Caco-2 (cell line): ENCODE measurements at regions not wholly inside any gene's neighbourhood (a gene's known extent, or its start where the extent isn't known, plus 50 kb on each side); places are given as distances from the start of the nearest gene placed in this dataset.

Source experiments
- BruUV-seq: library from RNA; stranded (reverse); fragments of 400-500 nt; replicated peaks from 2 replicates; lab custom pipeline; 2021; lab: Mats Ljungman, UMichigan
- CTCF ChIA-PET: fragments of 300-600 bp; sonication (Branson Sonifier 250); formaldehyde crosslinking; loops from one replicate; lab custom pipeline; 2022; ENCODE audit warnings: antibody characterized with exemption; lab: Charles Lee
- POLR2A ChIA-PET: fragments of 300-600 bp; sonication (Branson Sonifier 250); formaldehyde crosslinking; loops from one replicate; lab custom pipeline; 2022; ENCODE audit warnings: antibody characterized with exemption; lab: Charles Lee
- DNase-seq, 2 experiments: peaks; one replicate each; pipeline versions ENCODE4 v3.0.0 to v3.0.0-alpha.2; 2020 to 2022
- H3K27me3 ChIP-seq: replicated peaks from 2 replicates; pipeline ENCODE4 v1.6.0; 2011; ENCODE audit warnings: low read length; ENCODE audit not compliant: control insufficient read depth, insufficient read depth
- H3K36me3 ChIP-seq: 2 replicates; pipeline ENCODE4 v1.5.1; 2011; ENCODE audit warnings: low read length; ENCODE audit not compliant: control insufficient read depth, insufficient read depth
- H3K4me1 ChIP-seq: fragments of 250-450 bp; sonication (Bioruptor Pico); 2 replicates; pipeline ENCODE4 v1.5.1; 2020; ENCODE audit warnings: mild to moderate bottlenecking
- H3K4me3 ChIP-seq: 2 replicates; pipeline ENCODE4 v1.5.1; 2011; ENCODE audit warnings: low read depth, mild to moderate bottlenecking, control low read depth, low read length
- H3K9me3 ChIP-seq: fragments of 250-450 bp; sonication (Bioruptor Pico); 2 replicates; pipeline ENCODE4 v1.5.1; 2020; ENCODE audit warnings: mild to moderate bottlenecking, moderate library complexity
- H3K27ac Mint-ChIP-seq: one replicate; pipeline ENCODE4 v1.8.0; 2022; ENCODE audit warnings: mixed read lengths; ENCODE audit not compliant: unreplicated experiment
- H3K27me3 Mint-ChIP-seq: one replicate; pipeline ENCODE4 v1.8.0; 2022; ENCODE audit warnings: mixed read lengths; ENCODE audit not compliant: insufficient read depth, unreplicated experiment
- H3K36me3 Mint-ChIP-seq: one replicate; pipeline ENCODE4 v1.8.0; 2022; ENCODE audit warnings: mild to moderate bottlenecking, mixed read lengths; ENCODE audit not compliant: insufficient read depth, unreplicated experiment
- H3K4me1 Mint-ChIP-seq: one replicate; pipeline ENCODE4 v1.8.0; 2022; ENCODE audit warnings: low read depth, mixed read lengths; ENCODE audit not compliant: unreplicated experiment
- H3K4me3 Mint-ChIP-seq: one replicate; pipeline ENCODE4 v1.8.0; 2022; ENCODE audit warnings: mild to moderate bottlenecking, moderate library complexity, mixed read lengths; ENCODE audit not compliant: unreplicated experiment
- H3K9me3 Mint-ChIP-seq: one replicate; pipeline ENCODE4 v1.8.0; 2022; ENCODE audit warnings: mixed read lengths; ENCODE audit not compliant: unreplicated experiment
- CTCF ChIP-seq, 2 experiments: fragments of 200-600 bp in 1 of 2; IDR thresholded peaks; 1 replicate in 1 of 2; 2 replicates in 1 of 2; pipeline versions ENCODE4 v1.5.1 to v1.8.0; 2011 to 2022; ENCODE audit warnings: antibody characterized with exemption in 1 of 2, control low read depth in 1 of 2, inconsistent platforms in 1 of 2, low read depth in 1 of 2, low read length in 1 of 2, mild to moderate bottlenecking in 1 of 2, moderate library complexity in 1 of 2; ENCODE audit not compliant: insufficient read depth in 1 of 2, severe bottlenecking in 1 of 2, unreplicated experiment in 1 of 2
- intact Hi-C: fragments of 100-400 bp; cut with micrococcal nuclease; formaldehyde crosslinking; loops from one replicate; pipeline ENCODE4 v1.10.0; 2022; ENCODE audit not compliant: unreplicated experiment

DNA sequence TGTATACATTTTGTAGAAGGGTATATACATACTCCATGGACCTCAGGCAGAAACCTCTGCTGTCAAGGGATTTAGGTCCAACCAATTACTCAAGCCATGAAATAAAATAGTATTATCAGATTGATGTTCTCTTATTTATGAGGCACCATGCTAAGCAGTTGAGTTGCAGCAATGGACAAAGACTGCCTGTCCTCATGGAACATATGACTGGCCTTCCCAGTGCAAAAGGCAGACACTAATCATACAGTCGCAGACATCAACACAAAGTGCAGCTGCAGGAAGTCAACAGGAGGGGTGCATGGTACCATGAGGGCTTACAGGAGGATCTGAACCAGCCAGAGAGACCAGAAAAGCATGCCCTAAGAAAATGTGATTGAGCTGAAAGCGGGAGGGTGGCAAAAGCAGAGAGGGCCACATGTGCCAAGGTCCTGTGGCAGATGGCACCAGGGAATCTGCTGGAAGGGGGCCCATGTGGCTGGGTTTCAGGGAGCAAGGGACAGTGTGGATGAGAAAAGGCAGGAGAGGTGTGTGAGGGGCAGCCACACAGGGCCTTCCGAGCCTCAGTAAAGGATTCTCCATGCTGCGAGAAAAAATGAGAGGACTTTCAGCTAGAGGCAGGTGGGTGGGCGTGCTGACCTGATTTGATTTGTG, 61.4 kb upstream of the RNF152 start:
- no TSS peak for BruUV-seq
- no peaks in the 10 kb centered on the region for H3K27me3 ChIP-seq
- no peaks in the 10 kb centered on the region for H3K36me3 Mint-ChIP-seq
- no peaks in the 10 kb centered on the region for H3K9me3 ChIP-seq
- no peak for TF ChIP-seq CTCF (IDR thresholded peaks at IDR 0.05; ENCODE audit: insufficient read depth in 1 of 2, low read depth in 1 of 2, low read length in 1 of 2, severe bottlenecking in 1 of 2, unreplicated experiment in 1 of 2)
- intact Hi-C loops, result no loop called here
- no peak for DNase-seq
- no peak overlapping the region for H3K27ac Mint-ChIP-seq
- H3K4me3 Mint-ChIP-seq, result no peak overlapping the region
- ChIA-PET CTCF (no interaction called here), POLR2A (no interaction called here)
- no peaks in the 10 kb centered on the region for H3K36me3 ChIP-seq
- no peaks in the 10 kb centered on the region for H3K4me1 ChIP-seq
- H3K27me3 Mint-ChIP-seq, result peaks cover 3% of the 10 kb centered on the region
- no peaks in the 10 kb centered on the region for H3K4me1 Mint-ChIP-seq
- no peak overlapping the region for H3K4me3 ChIP-seq
- H3K9me3 Mint-ChIP-seq, result no peaks in the 10 kb centered on the region

GRCh38 chr18:61953641-61954040, 60.8 kb upstream of the RNF152 start:
- no peak for TF ChIP-seq CTCF (IDR thresholded peaks at IDR 0.05; ENCODE audit: insufficient read depth in 1 of 2, low read depth in 1 of 2, low read length in 1 of 2, severe bottlenecking in 1 of 2, unreplicated experiment in 1 of 2)

DNA sequence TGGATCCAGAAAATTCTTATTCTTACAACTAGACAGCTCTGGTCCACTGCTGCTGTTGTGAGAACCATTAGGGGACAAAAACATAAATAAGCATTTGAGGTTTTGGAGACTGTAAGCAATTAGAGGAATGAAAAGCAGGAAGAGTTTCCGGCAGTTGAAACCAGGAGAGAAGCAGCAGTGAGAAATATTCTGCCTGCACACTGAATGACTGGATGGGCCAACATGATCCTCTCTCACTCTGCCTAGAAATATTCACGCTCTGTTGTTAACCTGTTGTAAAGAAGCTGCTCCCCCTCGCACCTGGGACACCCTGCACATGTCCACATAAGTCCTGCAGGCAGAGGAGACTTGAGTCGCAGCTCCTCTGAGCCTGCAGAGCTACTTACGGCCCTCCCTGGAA, 60.4 kb upstream of the RNF152 start:
- Mint-ChIP-seq H3K4me1 (no peaks in the 10 kb centered on the region), H3K4me3 (no peak overlapping the region), H3K36me3 (no peaks in the 10 kb centered on the region), H3K9me3 (no peaks in the 10 kb centered on the region), H3K27ac (no peak overlapping the region), H3K27me3 (peaks cover 3% of the 10 kb centered on the region)
- no peak for DNase-seq
- H3K36me3 ChIP-seq, result no peaks in the 10 kb centered on the region
- no peaks in the 10 kb centered on the region for H3K4me1 ChIP-seq
- ChIA-PET CTCF (no interaction called here), POLR2A (no interaction called here)
- H3K9me3 ChIP-seq, result no peaks in the 10 kb centered on the region
- intact Hi-C loops, result no loop called here
- H3K4me3 ChIP-seq, result no peak overlapping the region
- BruUV-seq, result no TSS peak
- H3K27me3 ChIP-seq, result no peaks in the 10 kb centered on the region
- TF ChIP-seq CTCF (IDR thresholded peaks at IDR 0.05; ENCODE audit: insufficient read depth in 1 of 2, low read depth in 1 of 2, low read length in 1 of 2, severe bottlenecking in 1 of 2, unreplicated experiment in 1 of 2), result no peak

More at GRCh38 chr18:61953641-61954040, 60.8 kb upstream of the RNF152 start:
- no peaks in the 10 kb centered on the region for H3K9me3 ChIP-seq
- no peak overlapping the region for H3K4me3 ChIP-seq
- no peak for DNase-seq
- no peaks in the 10 kb centered on the region for H3K4me1 ChIP-seq
- no peak overlapping the region for H3K4me3 Mint-ChIP-seq
- H3K9me3 Mint-ChIP-seq, result no peaks in the 10 kb centered on the region
- no peaks in the 10 kb centered on the region for H3K4me1 Mint-ChIP-seq
- ChIA-PET CTCF (no interaction called here), POLR2A (no interaction called here)
- no peak overlapping the region for H3K27ac Mint-ChIP-seq
- intact Hi-C loops, result no loop called here
- no peaks in the 10 kb centered on the region for H3K36me3 ChIP-seq
- H3K36me3 Mint-ChIP-seq, result no peaks in the 10 kb centered on the region
- BruUV-seq, result no TSS peak
- H3K27me3 Mint-ChIP-seq, result peaks cover 3% of the 10 kb centered on the region
- no peaks in the 10 kb centered on the region for H3K27me3 ChIP-seq
